A549 (cell line): ENCODE measurements at regions not wholly inside any gene's neighbourhood (a gene's known extent, or its start where the extent isn't known, plus 50 kb on each side); places are given as distances from the start of the nearest gene placed in this dataset.

ENCODE experiments used
- ATAC-seq, 2 experiments: fragments of 200-7000 bp in 1 of 2; fragments of >200 bp in 1 of 2; cut with Nextera tagmentation in 1 of 2; cut with Tn5 transposase in 1 of 2; 3 replicates each; pipeline versions ENCODE4 v1.8.0 to v1.9.1; 2018 to 2020; ENCODE audit warnings: mild to moderate bottlenecking in 1 of 2, moderate library complexity in 1 of 2
- CTCF ChIA-PET: fragments of 300-600 bp; sonication (Branson Sonifier 250); formaldehyde crosslinking; extraction: SDS; loops from one replicate; lab custom pipeline; 2021; ENCODE audit warnings: antibody characterized with exemption, inconsistent platforms; lab: Yijun Ruan, JAX
- POLR2A ChIA-PET: fragments of 350-600 bp; formaldehyde crosslinking; extraction: SDS; loops from one replicate; lab custom pipeline; 2021; ENCODE audit warnings: antibody characterized with exemption, inconsistent platforms; lab: Yijun Ruan, JAX
- DNase-seq, 2 experiments: peaks; one replicate each; pipeline versions ENCODE4 v3.0.0 to v3.0.0-alpha.2; 2011 to 2016; ENCODE audit warnings: low read depth in 1 of 2, low spot score in 1 of 2
- FAIRE-seq: peaks from 2 replicates; lab custom pipeline; 2011; peaks lifted over from hg19 to GRCh38; lab: Jason Lieb, UNC
- H3K27ac ChIP-seq, 2 experiments: fragments of >200 bp; sonication (Bioruptor Twin); formaldehyde crosslinking; 3 replicates each; pipeline ENCODE4 v1.5.1; 2016 to 2017
- H3K4me1 ChIP-seq: fragments of >200 bp; sonication (Bioruptor Twin); formaldehyde crosslinking; 3 replicates; pipeline ENCODE4 v1.6.1; 2016
- H3K4me2 ChIP-seq: fragments of >200 bp; sonication (Bioruptor Twin); formaldehyde crosslinking; 3 replicates; pipeline ENCODE4 v1.6.1; 2016
- H3K4me3 ChIP-seq: fragments of >200 bp; sonication (Bioruptor Twin); formaldehyde crosslinking; 3 replicates; pipeline ENCODE4 v1.5.1; 2016
- H3K9me3 ChIP-seq: fragments of >200 bp; sonication (Bioruptor Twin); formaldehyde crosslinking; 3 replicates; pipeline ENCODE4 v1.6.1; 2016
- BHLHE40 ChIP-seq: IDR thresholded peaks from 2 replicates; pipeline ENCODE4 v1.6.1; 2012; ENCODE audit warnings: low read depth, low read length, inconsistent platforms
- CBX2 ChIP-seq: fragments of 200-600 bp; sonication (generic); IDR thresholded peaks from 2 replicates; pipeline ENCODE4 v1.6.1; 2016; ENCODE audit warnings: low read depth, mild to moderate bottlenecking, borderline replicate concordance
- CHD4 ChIP-seq: fragments of 200-600 bp; sonication (generic); IDR thresholded peaks from 2 replicates; pipeline ENCODE4 v1.6.1; 2016; ENCODE audit warnings: antibody characterized with exemption, mild to moderate bottlenecking, borderline replicate concordance
- ESRRA ChIP-seq: fragments of 150-350 bp; IDR thresholded peaks from 2 replicates; pipeline ENCODE4 v1.6.1; 2014; ENCODE audit warnings: mild to moderate bottlenecking, low read length, borderline replicate concordance
- FOXS1 ChIP-seq: fragments of 250-450 bp; sonication (Bioruptor Pico); IDR thresholded peaks from 2 replicates; pipeline ENCODE4 v1.5.0; 2020; ENCODE audit warnings: mild to moderate bottlenecking, moderate library complexity
- HEYL ChIP-seq: fragments of 250-450 bp; sonication (Bioruptor Pico); IDR thresholded peaks from 2 replicates; pipeline ENCODE4 v1.8.0; 2021; ENCODE audit warnings: mild to moderate bottlenecking, moderate library complexity
- HOXB5 ChIP-seq: fragments of 250-450 bp; sonication (Bioruptor Pico); IDR thresholded peaks from 2 replicates; pipeline ENCODE4 v1.5.0; 2020; ENCODE audit warnings: mild to moderate bottlenecking, moderate library complexity
- JUNB ChIP-seq: fragments of >200 bp; sonication (Bioruptor Twin); formaldehyde crosslinking; IDR thresholded peaks from 2 replicates; pipeline ENCODE4 v1.6.1; 2016
- MAFK ChIP-seq: fragments of 450-650 bp; IDR thresholded peaks from 2 replicates; pipeline ENCODE4 v1.6.1; 2014; ENCODE audit not compliant: partially characterized antibody
- RARB ChIP-seq: fragments of 250-450 bp; sonication (Bioruptor Pico); IDR thresholded peaks from 2 replicates; pipeline ENCODE4 v1.8.0; 2021; ENCODE audit warnings: mild to moderate bottlenecking, moderate library complexity
- RFX5 ChIP-seq: fragments of 450-650 bp; IDR thresholded peaks from 2 replicates; pipeline ENCODE4 v1.7.1; 2014; ENCODE audit warnings: antibody characterized with exemption, mild to moderate bottlenecking, moderate library complexity
- SMC3 ChIP-seq: fragments of >200 bp; sonication (Bioruptor Twin); formaldehyde crosslinking; IDR thresholded peaks from 3 replicates; pipeline ENCODE4 v1.6.1; 2018; ENCODE audit warnings: inconsistent platforms
- TFCP2L1 ChIP-seq: fragments of 250-450 bp; sonication (Bioruptor Pico); IDR thresholded peaks from 2 replicates; pipeline ENCODE4 v1.5.0; 2021; ENCODE audit warnings: mild to moderate bottlenecking
- TP53 ChIP-seq: fragments of 250-450 bp; sonication (Bioruptor Pico); IDR thresholded peaks from 2 replicates; pipeline ENCODE4 v1.5.0; 2021; ENCODE audit warnings: mild to moderate bottlenecking, moderate library complexity
- ZC3H11A ChIP-seq: fragments of 450-650 bp; IDR thresholded peaks from 2 replicates; pipeline ENCODE4 v1.6.1; 2014; ENCODE audit warnings: antibody characterized with exemption, mild to moderate bottlenecking
- ZNF302 ChIP-seq: fragments of 250-450 bp; sonication (Bioruptor Pico); IDR thresholded peaks from 2 replicates; pipeline ENCODE4 v1.9.0; 2021; ENCODE audit warnings: inconsistent platforms, mild to moderate bottlenecking, moderate library complexity
- WGBS: methylation state at CpG from one replicate; pipeline ENCODE4 v1.1.6; 2017; ENCODE audit errors: missing lambda C conversion rate; 5-methylcytosine and 5-hydroxymethylcytosine counted together
- TF ChIP-seq, protein P1 (sequence below): fragments of 200-600 bp; sonication (generic); IDR thresholded peaks from 2 replicates; pipeline ENCODE4 v1.6.1; 2016; ENCODE audit warnings: antibody characterized with exemption, mild to moderate bottlenecking, moderate library complexity
- TF ChIP-seq, protein P2 (sequence below): IDR thresholded peaks from 2 replicates; pipeline ENCODE4 v1.6.1; 2012; ENCODE audit warnings: low read depth, borderline replicate concordance

DNA sequence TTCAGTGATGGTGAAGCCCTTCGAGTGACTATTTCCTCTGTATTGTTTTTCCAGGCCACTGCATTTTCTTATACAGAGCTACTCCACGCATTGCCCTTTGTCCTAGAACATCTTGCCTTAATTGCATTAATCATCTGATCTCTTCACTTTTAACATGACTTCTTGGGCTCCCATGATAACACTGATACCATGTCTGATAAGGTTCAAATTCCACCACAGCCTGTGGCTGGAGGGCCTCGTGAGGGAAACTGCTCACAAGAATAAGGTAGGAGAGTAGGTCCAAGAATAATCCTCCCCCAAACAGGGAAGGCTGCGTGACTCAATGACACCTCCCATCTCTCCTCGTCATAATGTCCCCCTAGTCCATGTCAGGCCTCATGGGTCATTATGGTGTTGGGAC, 165.5 kb upstream of the ECI2 start:
- Histone ChIP-seq H3K4me1 (no peaks in the 10 kb centered on the region), H3K4me2 (no peak overlapping the region), H3K9me3 (0 out of 3 replicates have a peak, but pooled peaks cover 5% of the 10 kb centered on the region), H3K27ac (no peak overlapping the region), H3K4me3 (no peak overlapping the region)
- FAIRE-seq, result no peak
- no peak for DNase-seq
- 67% methylated on average over 5 of the region's 5 CpGs for WGBS
- CTCF ChIA-PET, result no interaction called here
- POLR2A ChIA-PET, result no interaction called here
- ATAC-seq, result no peak
- no peak for TF ChIP-seq TFCP2L1 (CRISPR knock-in tag)
- no peak for TF ChIP-seq RFX5
- TF ChIP-seq ZNF302 (CRISPR knock-in tag), result no peak
- TF ChIP-seq BHLHE40, result no peak
- no peak for TF ChIP-seq ZC3H11A
- no peak for TF ChIP-seq HEYL

DNA sequence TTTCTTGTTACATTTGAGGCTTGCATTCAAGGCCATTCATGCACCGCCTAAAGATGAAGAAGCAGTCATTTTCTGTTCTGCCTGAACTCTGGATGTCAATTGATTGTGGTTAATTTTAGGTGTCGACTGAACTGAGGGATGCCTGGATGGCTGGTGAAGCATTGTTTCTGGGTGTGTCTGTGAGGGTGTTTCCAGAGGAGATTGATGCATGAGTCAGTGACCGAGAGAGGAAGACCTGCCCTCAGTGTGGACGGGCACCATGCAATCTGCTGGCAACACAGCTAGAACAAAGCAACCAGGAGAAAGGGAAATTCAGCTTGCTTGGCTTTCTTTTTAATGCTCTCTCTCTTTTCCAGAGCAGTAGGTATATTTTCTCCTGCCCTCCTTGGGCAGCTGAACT, 164.1 kb upstream of the ECI2 start:
- no peak overlapping the region for H3K27ac ChIP-seq
- FAIRE-seq, result no peak
- ChIA-PET CTCF (interaction anchor here (0.9 kb wide), 1 partner anchor 549 kb away, joined by 3 read pairs; no protein-coding TSS in a partner anchor), POLR2A (no interaction called here)
- 67% methylated on average over 4 of the region's 4 CpGs for WGBS
- no peak for DNase-seq
- H3K4me3 ChIP-seq, result no peak overlapping the region
- TF ChIP-seq FOXS1 (no peak), CBX2 (no peak), CHD4 (no peak), RARB (no peak), HOXB5 (CRISPR knock-in tag) (no peak), ESRRA (no peak), TP53 (no peak)
- TF ChIP-seq, protein P1, sequence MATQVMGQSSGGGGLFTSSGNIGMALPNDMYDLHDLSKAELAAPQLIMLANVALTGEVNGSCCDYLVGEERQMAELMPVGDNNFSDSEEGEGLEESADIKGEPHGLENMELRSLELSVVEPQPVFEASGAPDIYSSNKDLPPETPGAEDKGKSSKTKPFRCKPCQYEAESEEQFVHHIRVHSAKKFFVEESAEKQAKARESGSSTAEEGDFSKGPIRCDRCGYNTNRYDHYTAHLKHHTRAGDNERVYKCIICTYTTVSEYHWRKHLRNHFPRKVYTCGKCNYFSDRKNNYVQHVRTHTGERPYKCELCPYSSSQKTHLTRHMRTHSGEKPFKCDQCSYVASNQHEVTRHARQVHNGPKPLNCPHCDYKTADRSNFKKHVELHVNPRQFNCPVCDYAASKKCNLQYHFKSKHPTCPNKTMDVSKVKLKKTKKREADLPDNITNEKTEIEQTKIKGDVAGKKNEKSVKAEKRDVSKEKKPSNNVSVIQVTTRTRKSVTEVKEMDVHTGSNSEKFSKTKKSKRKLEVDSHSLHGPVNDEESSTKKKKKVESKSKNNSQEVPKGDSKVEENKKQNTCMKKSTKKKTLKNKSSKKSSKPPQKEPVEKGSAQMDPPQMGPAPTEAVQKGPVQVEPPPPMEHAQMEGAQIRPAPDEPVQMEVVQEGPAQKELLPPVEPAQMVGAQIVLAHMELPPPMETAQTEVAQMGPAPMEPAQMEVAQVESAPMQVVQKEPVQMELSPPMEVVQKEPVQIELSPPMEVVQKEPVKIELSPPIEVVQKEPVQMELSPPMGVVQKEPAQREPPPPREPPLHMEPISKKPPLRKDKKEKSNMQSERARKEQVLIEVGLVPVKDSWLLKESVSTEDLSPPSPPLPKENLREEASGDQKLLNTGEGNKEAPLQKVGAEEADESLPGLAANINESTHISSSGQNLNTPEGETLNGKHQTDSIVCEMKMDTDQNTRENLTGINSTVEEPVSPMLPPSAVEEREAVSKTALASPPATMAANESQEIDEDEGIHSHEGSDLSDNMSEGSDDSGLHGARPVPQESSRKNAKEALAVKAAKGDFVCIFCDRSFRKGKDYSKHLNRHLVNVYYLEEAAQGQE, result no peak
- H3K9me3 ChIP-seq, result 0 out of 3 replicates have a peak, but pooled peaks cover 5% of the 10 kb centered on the region
- H3K4me2 ChIP-seq, result no peak overlapping the region
- no peaks in the 10 kb centered on the region for H3K4me1 ChIP-seq
- no peak for ATAC-seq

DNA sequence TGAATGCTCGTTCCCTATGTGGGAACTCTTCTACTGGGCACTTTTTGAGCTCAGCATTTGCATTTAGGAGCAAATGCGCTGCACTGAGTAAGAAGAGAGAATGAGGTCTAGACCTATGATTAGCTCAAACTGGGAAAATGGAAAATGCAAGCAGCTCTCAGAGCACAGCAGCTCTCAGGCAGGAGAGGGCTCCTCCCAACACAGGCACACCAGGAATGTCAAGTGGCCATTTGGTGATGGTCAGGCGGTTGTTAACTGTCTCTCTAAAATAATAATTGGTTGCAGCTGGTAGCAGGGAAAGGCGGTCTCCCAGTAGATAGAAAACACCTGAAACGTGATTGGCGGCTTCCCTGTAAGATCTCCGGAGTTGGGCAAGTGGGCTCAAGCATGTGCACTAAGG, 162.0 kb upstream of the ECI2 start:
- FAIRE-seq, result no peak
- Histone ChIP-seq H3K4me1 (no peaks in the 10 kb centered on the region), H3K4me2 (no peak overlapping the region), H3K9me3 (0 out of 3 replicates have a peak, but pooled peaks cover 5% of the 10 kb centered on the region), H3K27ac (no peak overlapping the region), H3K4me3 (no peak overlapping the region)
- DNase-seq, result no peak
- no peak for ATAC-seq
- ChIA-PET POLR2A (no interaction called here), CTCF (interaction anchor here (2.1 kb wide), 1 partner anchor 16 kb away, joined by 4 read pairs; no protein-coding TSS in a partner anchor)
- WGBS, result 90% methylated on average over 7 of the region's 7 CpGs
- TF ChIP-seq JUNB (no peak), MAFK (no peak)
- TF ChIP-seq, protein P2, sequence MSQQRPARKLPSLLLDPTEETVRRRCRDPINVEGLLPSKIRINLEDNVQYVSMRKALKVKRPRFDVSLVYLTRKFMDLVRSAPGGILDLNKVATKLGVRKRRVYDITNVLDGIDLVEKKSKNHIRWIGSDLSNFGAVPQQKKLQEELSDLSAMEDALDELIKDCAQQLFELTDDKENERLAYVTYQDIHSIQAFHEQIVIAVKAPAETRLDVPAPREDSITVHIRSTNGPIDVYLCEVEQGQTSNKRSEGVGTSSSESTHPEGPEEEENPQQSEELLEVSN, result no peak

DNA sequence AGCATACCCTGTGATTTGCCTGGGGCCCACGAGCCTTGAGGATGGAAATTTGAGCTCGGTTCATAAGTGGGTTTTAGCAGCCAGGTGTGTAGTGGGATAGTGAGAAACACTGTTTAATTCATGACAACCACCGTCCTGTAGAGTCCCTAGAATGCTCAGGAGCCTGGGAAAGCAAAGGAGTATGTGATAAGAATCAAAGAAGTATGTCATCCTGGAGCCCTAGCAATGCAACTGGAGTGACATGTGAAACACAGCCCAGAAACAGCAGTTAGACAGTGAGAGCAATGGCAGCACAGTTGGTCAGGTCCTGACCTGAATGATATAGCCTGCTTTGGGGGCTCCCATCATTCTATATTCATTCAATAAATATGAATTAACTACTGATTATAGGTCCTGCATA, 161.2 kb upstream of the ECI2 start:
- no peak overlapping the region for H3K27ac ChIP-seq
- no peak overlapping the region for H3K4me2 ChIP-seq
- 0 out of 3 replicates have a peak, but pooled peaks cover 5% of the 10 kb centered on the region for H3K9me3 ChIP-seq
- WGBS, result 34% methylated on average over 3 of the region's 3 CpGs
- POLR2A ChIA-PET, result no interaction called here
- ATAC-seq (no peak), FAIRE-seq (no peak), DNase-seq (no peak)
- H3K4me1 ChIP-seq, result peaks cover 5% of the 10 kb centered on the region; the same call in 1 of the 3 replicates
- TF ChIP-seq SMC3, result no peak
- no peak overlapping the region for H3K4me3 ChIP-seq
- CTCF ChIA-PET, result interaction anchor here (2.1 kb wide), 1 partner anchor 17 kb away, joined by 4 read pairs; no protein-coding TSS in a partner anchor
